Mucosa of rectum (tissue), 2 donors: ENCODE measurements at regions not wholly inside any gene's neighbourhood (a gene's known extent, or its start where the extent isn't known, plus 50 kb on each side); places are given as distances from the start of the nearest gene placed in this dataset.

ENCODE experiments used
- H3K27ac ChIP-seq, 2 donors: one replicate each; pipeline ENCODE4 v1.7.0; 2013; ENCODE audit warnings: inconsistent platforms in 2 of 2, low read depth in 2 of 2, low read length in 2 of 2
- H3K27me3 ChIP-seq, 2 donors: one replicate each; pipeline ENCODE4 v1.7.0; 2013; ENCODE audit warnings: low read length in 2 of 2; ENCODE audit not compliant: control insufficient read depth in 2 of 2, insufficient read depth in 2 of 2
- H3K36me3 ChIP-seq, 2 donors: one replicate each; pipeline ENCODE4 v1.7.0; 2013; ENCODE audit warnings: low read length in 2 of 2; ENCODE audit not compliant: control insufficient read depth in 2 of 2, insufficient read depth in 2 of 2
- H3K4me1 ChIP-seq, 2 donors: one replicate each; pipeline ENCODE4 v1.7.0; 2013; ENCODE audit warnings: low read length in 2 of 2, mild to moderate bottlenecking in 1 of 2; ENCODE audit not compliant: control insufficient read depth in 2 of 2, insufficient read depth in 2 of 2
- H3K4me3 ChIP-seq, 2 donors: one replicate each; pipeline ENCODE4 v1.7.0; 2013; ENCODE audit warnings: low read length in 2 of 2
- H3K9ac ChIP-seq, 2 donors: one replicate each; pipeline ENCODE4 v1.7.0; 2013; ENCODE audit warnings: low read length in 2 of 2, low read depth in 1 of 2, mild to moderate bottlenecking in 1 of 2
- H3K9me3 ChIP-seq, 2 donors: one replicate each; pipeline ENCODE4 v1.7.0; 2013; ENCODE audit warnings: low read length in 2 of 2; ENCODE audit not compliant: control insufficient read depth in 2 of 2
- donor health status: healthy.
- donor health status: Normal muscosa, but diverticular disease.

DNA sequence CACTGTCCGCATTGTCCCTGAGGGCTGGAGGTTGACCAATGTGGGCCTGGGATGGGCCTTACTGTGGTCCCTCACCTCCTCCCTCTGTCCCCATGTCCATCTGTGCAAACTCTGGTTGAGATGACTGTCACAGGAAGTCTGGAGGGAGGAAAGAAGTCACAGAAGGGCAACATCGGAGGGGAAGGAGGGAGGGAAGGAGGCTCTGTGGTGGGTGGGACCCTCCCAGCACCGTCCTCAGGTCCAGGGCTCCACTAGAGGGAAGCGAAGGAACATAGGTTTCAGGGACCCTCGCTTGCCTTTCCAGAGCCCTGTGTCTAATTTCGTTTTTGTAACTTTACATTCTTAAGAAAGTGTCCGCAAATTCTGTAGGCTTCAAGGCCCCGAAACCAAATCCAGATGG lies 111.3 kb upstream of the SLC44A3 start:
- H3K27ac ChIP-seq: no peak overlapping the region
- H3K9me3 ChIP-seq: no peaks in the 10 kb centered on the region
- H3K4me3 ChIP-seq: no peak overlapping the region
- peaks cover 0 to 2% of the 10 kb centered on the region in 2 donors for H3K36me3 ChIP-seq
- no peaks in the 10 kb centered on the region for H3K27me3 ChIP-seq
- peaks cover 3 to 6% of the 10 kb centered on the region in 2 donors for H3K4me1 ChIP-seq
- H3K9ac ChIP-seq: no peak overlapping the region

DNA sequence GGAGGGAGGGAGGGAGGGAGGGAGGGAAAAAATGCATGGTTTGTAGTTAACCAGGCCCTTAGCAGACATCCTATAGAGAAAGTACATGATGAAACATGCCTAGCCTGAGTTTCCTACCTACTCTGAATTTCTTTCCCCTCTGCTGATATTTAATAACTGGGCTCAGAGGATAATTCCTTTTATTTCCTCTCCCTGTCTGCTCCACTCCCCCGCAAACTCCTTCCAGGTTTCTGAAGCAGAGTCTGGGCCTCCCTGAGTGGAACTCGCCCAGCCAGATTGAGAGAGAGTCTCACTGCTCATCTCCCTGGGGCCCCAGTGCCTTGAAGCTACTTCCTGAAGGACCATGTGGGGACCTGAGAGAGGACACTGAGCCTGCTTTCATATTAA lies 111.9 kb upstream of the SLC44A3 start:
- H3K27ac ChIP-seq: no peak overlapping the region
- no peak overlapping the region for H3K9ac ChIP-seq

DNA sequence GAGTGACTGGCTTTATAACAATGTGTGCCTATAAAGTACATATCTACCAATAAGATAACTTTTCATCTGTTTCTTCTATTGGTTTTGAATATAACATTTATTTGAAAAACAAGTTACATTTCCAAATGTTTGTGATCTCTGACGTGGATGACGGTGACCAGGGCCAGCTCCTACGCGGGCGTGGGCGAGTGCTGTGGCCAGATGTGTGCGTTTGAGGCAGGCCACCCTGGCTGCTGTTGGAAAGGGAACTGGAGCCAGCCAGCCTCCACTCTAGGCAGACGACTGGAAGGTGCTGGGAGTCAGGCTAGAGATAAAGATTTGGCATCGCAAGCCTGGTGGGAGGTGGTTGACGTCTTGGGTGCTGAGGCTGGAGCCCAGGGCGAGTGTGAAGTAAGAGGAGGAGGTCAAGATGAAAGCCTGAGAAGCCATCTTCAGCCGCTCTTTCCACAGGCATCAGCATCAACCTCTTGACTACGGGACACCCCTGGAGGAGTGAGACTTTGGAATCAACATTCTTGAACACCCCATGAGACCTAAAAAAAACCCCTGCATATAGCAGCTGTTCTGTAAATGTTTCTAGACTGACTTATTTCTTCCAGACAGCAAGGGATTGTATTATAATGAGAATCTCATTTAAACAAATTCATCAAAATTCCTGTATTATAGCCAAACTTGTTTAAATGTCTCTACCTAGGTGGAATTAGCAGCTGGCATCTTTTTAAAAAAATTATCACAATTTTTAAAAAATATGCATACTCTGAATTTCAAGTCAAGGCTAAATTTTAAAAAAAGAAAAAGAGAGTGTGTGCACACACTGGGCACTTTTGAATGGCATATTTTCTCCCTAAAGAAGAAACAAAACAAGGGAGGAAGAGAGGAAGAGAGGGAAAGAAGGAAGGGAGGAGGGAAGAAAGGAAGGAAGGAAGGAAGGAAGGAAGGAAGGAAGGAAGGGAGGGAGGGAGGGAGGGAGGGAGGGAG lies 112.5 kb upstream of the SLC44A3 start:
- Histone ChIP-seq H3K36me3 (peaks cover 0 to 2% of the 10 kb centered on the region in 2 donors), H3K9ac (no peak overlapping the region), H3K4me1 (no peaks in the 10 kb centered on the region), H3K27me3 (no peaks in the 10 kb centered on the region), H3K9me3 (no peaks in the 10 kb centered on the region), H3K4me3 (no peak overlapping the region), H3K27ac (no peak overlapping the region)

More for the DNA sequence above, 111.9 kb upstream of the SLC44A3 start:
- Histone ChIP-seq H3K4me1 (peaks cover 0 to 1% of the 10 kb centered on the region in 2 donors), H3K9me3 (no peaks in the 10 kb centered on the region), H3K36me3 (peaks cover 0 to 2% of the 10 kb centered on the region in 2 donors), H3K4me3 (no peak overlapping the region), H3K27me3 (no peaks in the 10 kb centered on the region)

DNA sequence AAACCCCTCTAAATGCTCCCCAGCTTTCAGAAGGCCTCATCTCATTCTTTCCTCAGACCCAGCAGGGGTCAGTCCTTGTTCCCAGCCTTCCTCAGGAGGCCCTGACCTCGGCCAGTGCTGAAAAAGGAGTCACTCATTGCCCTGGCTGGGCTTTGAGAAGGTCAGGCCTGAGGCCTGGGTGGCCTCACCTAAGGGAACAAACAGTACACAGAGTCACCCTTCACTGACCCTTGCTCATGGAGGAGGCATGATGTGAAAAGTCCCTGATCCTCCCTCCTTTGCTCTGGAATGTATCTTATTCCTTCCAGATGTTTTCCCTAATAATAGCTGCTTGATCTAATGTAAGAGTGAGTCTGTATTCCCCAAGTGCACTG lies 117.7 kb upstream of the SLC44A3 start:
- Histone ChIP-seq H3K4me1 (no peaks in the 10 kb centered on the region), H3K27ac (peak overlapping the region in 1 of 2 donors; percentile 32), H3K36me3 (no peaks in the 10 kb centered on the region), H3K9me3 (no peaks in the 10 kb centered on the region), H3K27me3 (no peaks in the 10 kb centered on the region), H3K4me3 (no peak overlapping the region), H3K9ac (no peak overlapping the region)

DNA sequence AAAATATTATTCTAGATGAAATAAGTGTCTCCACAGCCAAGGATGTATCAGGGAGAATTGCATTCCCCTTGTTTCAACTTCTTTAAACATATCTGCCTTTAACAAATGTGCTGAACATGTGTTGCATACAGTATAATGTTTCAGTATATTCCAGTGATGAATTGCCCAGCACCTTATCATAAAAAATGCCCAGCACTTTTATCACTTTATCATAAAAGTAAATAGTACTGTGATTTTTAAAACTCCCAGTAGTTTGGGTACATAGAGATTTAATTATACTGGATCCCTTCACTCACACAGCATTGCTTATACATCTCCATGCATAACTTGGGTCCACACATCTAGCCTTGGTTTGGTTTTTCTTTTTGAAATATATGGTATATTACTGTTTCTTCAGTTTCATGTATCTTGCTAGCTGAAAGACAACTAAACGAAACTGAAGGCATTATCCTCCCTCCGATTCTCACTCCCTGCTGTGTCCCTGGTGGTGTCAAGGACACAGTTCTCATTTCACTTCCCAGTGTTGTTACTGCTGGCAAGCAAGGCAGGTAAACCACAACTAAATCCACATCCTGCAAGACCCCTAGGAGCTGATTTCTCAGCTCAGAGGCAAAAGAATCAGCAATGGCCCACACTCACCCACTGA lies 118.2 kb upstream of the SLC44A3 start:
- no peaks in the 10 kb centered on the region for H3K27me3 ChIP-seq
- no peak overlapping the region for H3K4me3 ChIP-seq
- H3K9me3 ChIP-seq: no peaks in the 10 kb centered on the region
- H3K4me1 ChIP-seq: no peaks in the 10 kb centered on the region
- no peak overlapping the region for H3K9ac ChIP-seq
- no peaks in the 10 kb centered on the region for H3K36me3 ChIP-seq
- H3K27ac ChIP-seq: peak overlapping the region in 1 of 2 donors; percentile 32

DNA sequence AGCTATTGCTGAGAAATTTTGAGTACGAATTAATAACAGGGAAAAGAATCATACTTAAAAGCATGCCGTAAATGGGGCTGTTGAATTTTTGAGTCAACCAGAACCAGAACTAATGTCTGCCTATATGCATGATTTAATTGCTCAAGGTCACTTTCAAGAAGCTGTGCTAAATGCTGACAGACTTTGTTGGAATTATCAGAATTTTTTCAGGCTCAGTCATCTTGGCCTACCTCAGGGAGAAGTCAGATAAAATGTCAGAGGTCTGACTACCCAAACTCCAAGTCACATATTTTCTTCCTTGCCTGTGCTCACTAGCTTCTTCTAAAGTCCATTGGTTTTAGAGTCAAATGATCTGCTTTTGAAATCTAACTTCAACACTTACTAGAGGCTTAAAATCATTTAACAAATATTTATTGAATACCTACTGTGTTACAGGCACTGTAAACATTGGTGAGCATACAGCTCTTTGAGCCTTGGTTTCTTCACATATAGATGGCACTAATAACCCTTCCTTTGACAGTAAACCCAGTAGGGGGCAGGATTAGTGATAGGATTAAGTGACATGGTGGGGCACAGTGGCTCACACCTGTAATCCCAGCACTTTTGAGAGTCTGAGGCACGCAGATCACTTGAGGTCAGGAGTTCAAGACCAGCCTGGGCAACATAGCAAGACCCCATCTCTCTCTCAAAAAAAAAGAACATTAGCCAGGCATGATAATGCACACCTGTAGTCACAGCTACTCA lies 121.2 kb upstream of the SLC44A3 start:
- no peak overlapping the region for H3K4me3 ChIP-seq
- no peak overlapping the region for H3K27ac ChIP-seq
- no peaks in the 10 kb centered on the region for H3K27me3 ChIP-seq
- H3K9ac ChIP-seq: no peak overlapping the region
- H3K9me3 ChIP-seq: no peaks in the 10 kb centered on the region
- H3K36me3 ChIP-seq: no peaks in the 10 kb centered on the region
- H3K4me1 ChIP-seq: no peaks in the 10 kb centered on the region

DNA sequence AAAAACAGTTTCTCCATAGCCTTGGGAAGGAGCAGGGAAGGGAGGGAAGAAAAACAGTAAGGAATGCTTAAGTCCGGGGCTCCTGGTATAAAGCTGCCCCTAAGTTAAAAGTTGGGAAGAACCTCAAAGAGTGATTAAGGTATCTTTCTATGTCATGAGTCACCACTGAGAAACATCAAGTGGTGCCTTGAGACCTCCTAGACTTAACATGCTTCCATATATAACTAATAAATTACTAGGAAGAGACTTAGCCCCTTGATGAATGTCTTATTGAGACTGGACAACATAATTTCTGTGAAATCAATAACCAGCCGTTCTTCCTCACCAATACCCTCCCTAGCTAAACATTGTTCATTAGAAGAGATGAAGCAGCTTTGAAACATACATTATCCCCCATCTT lies 121.8 kb upstream of the SLC44A3 start:
- H3K36me3 ChIP-seq: no peaks in the 10 kb centered on the region
- no peaks in the 10 kb centered on the region for H3K9me3 ChIP-seq
- H3K27me3 ChIP-seq: no peaks in the 10 kb centered on the region
- no peak overlapping the region for H3K4me3 ChIP-seq
- H3K27ac ChIP-seq: no peak overlapping the region
- H3K4me1 ChIP-seq: no peaks in the 10 kb centered on the region
- no peak overlapping the region for H3K9ac ChIP-seq

DNA sequence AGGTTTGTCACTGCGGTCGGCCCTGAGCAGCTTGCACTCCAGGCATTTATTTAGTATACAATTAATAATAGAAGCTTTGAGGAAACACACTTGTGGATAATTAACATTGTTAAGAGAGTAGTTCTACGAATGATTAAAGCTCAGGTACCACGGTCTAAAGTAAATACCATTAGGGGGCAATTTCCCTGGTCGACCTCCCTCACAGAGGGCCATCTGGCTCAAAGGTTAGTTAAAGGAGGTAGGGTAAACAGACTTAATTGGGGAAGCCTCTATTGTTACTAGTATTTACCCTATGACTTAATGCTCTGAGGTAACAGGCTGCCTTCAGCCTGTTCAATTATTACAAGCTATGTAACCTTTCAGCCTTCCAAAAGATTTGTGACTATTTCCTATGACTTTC lies 122.3 kb upstream of the SLC44A3 start:
- Histone ChIP-seq H3K4me1 (no peaks in the 10 kb centered on the region), H3K36me3 (no peaks in the 10 kb centered on the region), H3K27me3 (no peaks in the 10 kb centered on the region), H3K9me3 (no peaks in the 10 kb centered on the region), H3K27ac (no peak overlapping the region), H3K4me3 (no peak overlapping the region), H3K9ac (no peak overlapping the region)

DNA sequence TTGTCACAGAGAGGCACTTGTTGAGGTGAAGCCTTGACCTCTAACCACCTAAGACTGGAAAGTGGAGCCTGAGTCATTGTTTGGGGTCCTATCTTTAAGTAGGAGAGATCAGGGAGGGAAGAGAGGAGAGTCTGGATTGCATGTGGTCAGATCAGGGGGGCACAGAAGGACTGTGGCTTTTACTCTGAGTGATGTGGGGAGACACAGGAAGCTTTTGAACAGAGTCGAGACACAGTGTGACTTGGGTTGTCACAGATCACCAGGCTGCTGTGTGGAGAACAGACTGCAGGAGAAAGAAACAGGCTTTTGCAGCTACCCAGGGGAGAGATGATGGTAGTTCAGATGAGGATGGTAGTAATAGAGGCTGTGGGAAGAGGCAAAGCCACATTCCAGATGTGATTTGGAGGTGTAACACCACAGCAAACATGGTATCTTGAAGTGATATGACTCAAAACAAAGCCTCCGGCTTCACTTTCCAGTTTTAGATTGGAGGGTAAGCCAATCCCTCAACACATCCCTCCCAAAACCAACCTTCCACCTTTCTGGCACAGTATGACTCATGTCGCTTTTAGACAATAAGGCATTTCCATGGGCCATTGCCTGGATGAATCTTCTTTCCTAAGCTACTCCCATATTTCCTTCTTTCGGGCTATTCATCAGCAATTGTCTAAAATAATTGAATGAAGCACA lies 125.8 kb upstream of the SLC44A3 start:
- Histone ChIP-seq H3K9me3 (no peaks in the 10 kb centered on the region), H3K4me3 (no peak overlapping the region), H3K4me1 (no peaks in the 10 kb centered on the region), H3K27ac (no peak overlapping the region), H3K36me3 (no peaks in the 10 kb centered on the region), H3K27me3 (no peaks in the 10 kb centered on the region), H3K9ac (no peak overlapping the region)
